ENCODE measurements at regions not wholly inside any gene's neighbourhood (a gene's known extent, or its start where the extent isn't known, plus 50 kb on each side); places are given as distances from the start of the nearest gene placed in this dataset.

DNA sequence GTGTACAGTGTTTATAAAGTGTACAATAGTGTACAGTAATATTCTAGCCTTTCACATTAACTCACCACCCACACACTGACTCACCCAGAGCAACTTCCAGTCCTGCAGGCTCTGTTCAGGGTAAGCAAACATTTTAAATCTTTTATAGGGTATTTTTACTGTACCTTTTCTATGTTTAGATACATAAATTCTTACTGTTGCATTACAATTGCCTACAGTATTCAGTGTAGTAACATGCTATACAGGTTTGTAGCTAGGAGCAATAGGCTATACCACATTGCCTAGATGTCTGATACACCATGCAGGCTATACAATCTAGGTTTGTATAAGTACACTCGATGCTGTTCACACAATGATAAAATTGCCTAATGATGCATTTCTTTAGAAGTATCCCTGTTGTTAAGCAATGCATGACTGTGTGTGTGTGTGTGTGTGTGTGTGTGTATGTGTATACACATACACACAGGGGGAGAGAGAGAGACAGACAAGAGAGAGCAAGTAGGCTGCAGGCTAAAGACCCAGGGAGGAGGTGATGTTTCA is 72.5 kb upstream of the PRR23C start:
- DNase-seq = peak; percentile 32
- Histone ChIP-seq H3K9me3 (no peaks in the 10 kb centered on the region), H3K4me3 (no peak overlapping the region), H3K27ac (peak overlapping the region in 2 of 4 donors; percentile 51), H3K4me1 (peaks cover 0 to 31% (median 18%) of the 10 kb centered on the region in 4 donors), H3K27me3 (no peaks in the 10 kb centered on the region), H3K36me3 (no peaks in the 10 kb centered on the region)
- 40 to 67% methylated on average over 1 of the region's 1 CpG for WGBS, 2 donors (ENCODE audit: low coverage in 1 of 2)
- TF ChIP-seq EP300 (IDR thresholded peaks at IDR 0.05; ENCODE audit: low read depth) (no peak), POLR2AphosphoS5 (IDR thresholded peaks at IDR 0.05) (peak in 1 of 3 donors; percentile 14), POLR2A (IDR thresholded peaks at IDR 0.05) (no peak)
- TF ChIP-seq, protein P1, sequence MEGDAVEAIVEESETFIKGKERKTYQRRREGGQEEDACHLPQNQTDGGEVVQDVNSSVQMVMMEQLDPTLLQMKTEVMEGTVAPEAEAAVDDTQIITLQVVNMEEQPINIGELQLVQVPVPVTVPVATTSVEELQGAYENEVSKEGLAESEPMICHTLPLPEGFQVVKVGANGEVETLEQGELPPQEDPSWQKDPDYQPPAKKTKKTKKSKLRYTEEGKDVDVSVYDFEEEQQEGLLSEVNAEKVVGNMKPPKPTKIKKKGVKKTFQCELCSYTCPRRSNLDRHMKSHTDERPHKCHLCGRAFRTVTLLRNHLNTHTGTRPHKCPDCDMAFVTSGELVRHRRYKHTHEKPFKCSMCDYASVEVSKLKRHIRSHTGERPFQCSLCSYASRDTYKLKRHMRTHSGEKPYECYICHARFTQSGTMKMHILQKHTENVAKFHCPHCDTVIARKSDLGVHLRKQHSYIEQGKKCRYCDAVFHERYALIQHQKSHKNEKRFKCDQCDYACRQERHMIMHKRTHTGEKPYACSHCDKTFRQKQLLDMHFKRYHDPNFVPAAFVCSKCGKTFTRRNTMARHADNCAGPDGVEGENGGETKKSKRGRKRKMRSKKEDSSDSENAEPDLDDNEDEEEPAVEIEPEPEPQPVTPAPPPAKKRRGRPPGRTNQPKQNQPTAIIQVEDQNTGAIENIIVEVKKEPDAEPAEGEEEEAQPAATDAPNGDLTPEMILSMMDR (IDR thresholded peaks at IDR 0.05) = no peak
- intact Hi-C loops (cut with DNase I; ENCODE audit: low total_unique reads) = no loop called here
- in situ Hi-C loops (cut with MboI; ENCODE audit: low pct_ligation_motif_present in 1 of 4, low pct_unique_long_range_greater_than_20kb in 1 of 4, low sequenced_read_pairs in 3 of 4) = loop anchor here in 1 of 4 donors (25.0 kb wide), 1 partner anchor 195 kb away; no protein-coding TSS in a partner anchor

DNA sequence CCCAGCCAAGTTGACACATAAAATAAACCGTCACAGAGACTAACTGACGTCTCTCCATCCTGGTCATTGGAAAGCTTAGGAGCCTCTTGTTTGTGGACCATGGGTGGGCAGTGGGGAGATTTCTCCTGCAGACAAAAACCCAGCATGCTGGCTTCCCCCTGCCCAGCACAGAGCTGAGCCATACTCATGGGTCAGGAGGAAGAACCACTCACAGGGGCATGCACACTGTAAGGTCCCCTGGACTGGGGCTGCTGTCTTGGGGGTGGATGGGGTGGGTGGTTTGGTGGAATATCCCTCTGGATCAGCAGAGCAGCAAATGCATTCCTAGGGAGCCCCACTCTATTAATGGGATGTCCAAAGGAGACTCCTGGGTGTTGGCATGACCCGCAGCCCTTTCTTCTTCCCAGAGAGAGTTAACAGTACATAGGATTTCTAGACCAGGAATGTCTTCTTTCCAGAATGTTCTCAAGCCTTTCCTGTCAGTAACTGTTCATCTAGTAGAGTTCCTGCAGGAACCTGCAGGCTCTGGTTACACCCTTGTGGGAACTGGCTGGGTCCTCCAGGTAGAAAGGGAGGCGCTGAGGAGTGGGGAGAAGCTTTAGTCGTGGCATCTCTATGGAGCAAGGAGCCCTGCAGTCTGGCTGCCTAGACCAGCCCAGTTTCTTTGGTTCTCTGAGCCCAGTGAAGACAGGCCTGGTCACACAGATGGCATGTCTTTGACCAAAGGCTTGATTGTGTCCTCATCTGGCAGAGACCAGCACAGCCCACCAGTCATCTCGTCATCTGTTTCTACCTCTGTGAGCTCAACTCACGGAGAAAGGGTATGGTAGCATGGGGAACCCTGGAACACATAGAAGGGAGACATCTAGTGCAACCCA is 73.4 kb upstream of the PRR23C start:
- Histone ChIP-seq H3K9me3 (no peaks in the 10 kb centered on the region), H3K4me3 (no peak overlapping the region), H3K27me3 (no peaks in the 10 kb centered on the region), H3K36me3 (no peaks in the 10 kb centered on the region), H3K27ac (peak overlapping the region in 1 of 4 donors; percentile 51), H3K4me1 (peaks cover 0 to 32% (median 18%) of the 10 kb centered on the region in 4 donors)
- intact Hi-C loops (cut with DNase I; ENCODE audit: low total_unique reads) = no loop called here
- WGBS, 2 donors (ENCODE audit: low coverage in 1 of 2) = 89 to 100% methylated on average over 1 to 7 of the region's 7 CpGs
- in situ Hi-C loops (cut with MboI; ENCODE audit: low pct_ligation_motif_present in 1 of 4, low pct_unique_long_range_greater_than_20kb in 1 of 4, low sequenced_read_pairs in 3 of 4) = loop anchor here in 1 of 4 donors (25.0 kb wide), 1 partner anchor 194 kb away; no protein-coding TSS in a partner anchor
- no peak for DNase-seq
- TF ChIP-seq EP300 (IDR thresholded peaks at IDR 0.05; ENCODE audit: low read depth) = no peak
- TF ChIP-seq, protein P1 (IDR thresholded peaks at IDR 0.05) = no peak
- TF ChIP-seq POLR2A (IDR thresholded peaks at IDR 0.05) = no peak
- TF ChIP-seq POLR2AphosphoS5 (IDR thresholded peaks at IDR 0.05) = no peak

DNA sequence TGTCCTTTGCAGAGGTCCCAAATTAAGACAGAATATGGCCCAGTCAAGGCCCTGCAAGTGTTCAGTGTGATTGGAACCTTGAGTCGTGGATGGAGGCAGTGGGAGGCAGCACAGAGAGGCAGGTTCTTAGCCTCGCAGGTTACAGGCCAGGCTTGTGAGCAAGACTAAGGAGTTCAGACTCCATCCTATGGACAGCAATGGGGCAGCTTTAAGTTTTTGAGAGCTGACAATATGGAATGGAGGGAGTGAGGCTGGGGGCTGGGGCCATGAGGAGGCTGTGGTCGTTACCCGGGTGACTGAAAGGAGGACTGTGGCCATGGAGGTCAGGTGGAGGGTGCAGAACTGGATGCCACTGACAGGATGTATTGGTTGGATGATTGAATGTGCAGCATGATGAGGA is 74.1 kb upstream of the PRR23C start:
- no peak for DNase-seq
- in situ Hi-C loops (cut with MboI; ENCODE audit: low pct_ligation_motif_present in 1 of 4, low pct_unique_long_range_greater_than_20kb in 1 of 4, low sequenced_read_pairs in 3 of 4) (loop anchor here in 1 of 4 donors (25.0 kb wide), 1 partner anchor 193 kb away; no protein-coding TSS in a partner anchor), intact Hi-C loops (cut with DNase I; ENCODE audit: low total_unique reads) (no loop called here)
- no peaks in the 10 kb centered on the region for H3K36me3 ChIP-seq
- peaks cover 0 to 32% (median 18%) of the 10 kb centered on the region in 4 donors for H3K4me1 ChIP-seq
- 71 to 87% methylated on average over 2 to 4 of the region's 4 CpGs for WGBS, 2 donors (ENCODE audit: low coverage in 1 of 2)
- H3K27me3 ChIP-seq = no peaks in the 10 kb centered on the region
- no peak overlapping the region for H3K27ac ChIP-seq
- H3K9me3 ChIP-seq = no peaks in the 10 kb centered on the region
- TF ChIP-seq POLR2A (IDR thresholded peaks at IDR 0.05) (no peak), POLR2AphosphoS5 (IDR thresholded peaks at IDR 0.05) (no peak), EP300 (IDR thresholded peaks at IDR 0.05; ENCODE audit: low read depth) (no peak)
- TF ChIP-seq, protein P1 (IDR thresholded peaks at IDR 0.05) = no peak
- H3K4me3 ChIP-seq = no peak overlapping the region

DNA sequence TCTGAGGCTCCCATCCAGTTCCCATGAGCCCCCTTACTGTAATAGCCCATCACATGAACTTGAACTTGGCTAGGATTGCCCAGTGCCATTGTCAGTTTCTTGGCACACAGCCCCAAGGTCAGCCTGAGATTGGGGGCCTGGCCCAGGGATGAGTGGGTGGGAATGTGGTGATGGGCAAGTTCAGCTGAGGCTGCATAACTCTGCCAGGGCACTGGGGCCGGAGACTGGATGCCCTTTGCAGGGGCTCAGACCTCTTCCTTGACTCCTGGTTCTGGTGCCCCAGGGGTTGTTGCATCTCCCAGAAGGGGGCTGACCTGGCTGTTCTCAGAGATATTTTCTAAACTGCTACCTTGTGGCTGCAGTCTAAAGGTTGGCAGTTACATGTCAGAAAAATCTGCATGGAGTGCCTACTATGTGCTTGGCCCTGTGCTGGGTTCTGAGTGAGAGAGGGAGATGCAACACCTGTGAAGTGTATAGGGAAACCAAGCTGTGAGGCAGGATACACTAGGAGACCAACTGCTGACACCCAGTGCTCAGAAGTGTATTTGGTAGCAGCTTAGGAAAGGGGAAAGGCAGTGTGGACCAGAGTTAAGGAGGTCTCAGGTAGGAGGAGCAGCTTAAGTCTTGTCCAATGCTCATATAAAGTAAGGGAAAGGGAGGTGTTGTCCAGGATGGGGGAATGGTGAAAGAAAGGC is 74.8 kb upstream of the PRR23C start:
- TF ChIP-seq EP300 (IDR thresholded peaks at IDR 0.05; ENCODE audit: low read depth) = no peak
- no peak for TF ChIP-seq POLR2A (IDR thresholded peaks at IDR 0.05)
- no peak for TF ChIP-seq POLR2AphosphoS5 (IDR thresholded peaks at IDR 0.05)
- TF ChIP-seq, protein P1 (IDR thresholded peaks at IDR 0.05) = no peak
- no peak for DNase-seq
- no peaks in the 10 kb centered on the region for H3K27me3 ChIP-seq
- H3K4me3 ChIP-seq = no peak overlapping the region
- no peak overlapping the region for H3K27ac ChIP-seq
- intact Hi-C loops (cut with DNase I; ENCODE audit: low total_unique reads) = no loop called here
- no peaks in the 10 kb centered on the region for H3K36me3 ChIP-seq
- no peaks in the 10 kb centered on the region for H3K9me3 ChIP-seq
- H3K4me1 ChIP-seq = peaks cover 0 to 32% (median 18%) of the 10 kb centered on the region in 4 donors
- 100% methylated on average over 1 of the region's 1 CpG; no CpG with 5 or more reads in 1 of the 2 donors for WGBS, 2 donors (ENCODE audit: low coverage in 1 of 2)
- in situ Hi-C loops (cut with MboI; ENCODE audit: low pct_ligation_motif_present in 1 of 4, low pct_unique_long_range_greater_than_20kb in 1 of 4, low sequenced_read_pairs in 3 of 4) = loop anchor here in 1 of 4 donors (25.0 kb wide), 1 partner anchor 193 kb away; no protein-coding TSS in a partner anchor
